K562 (cell line): ENCODE measurements at regions not wholly inside any gene's neighbourhood (a gene's known extent, or its start where the extent isn't known, plus 50 kb on each side); places are given as distances from the start of the nearest gene placed in this dataset.

Experiments used
- ATAC-seq: fragments of 200-7000 bp; cut with Tn5 transposase; 3 replicates; pipeline ENCODE4 v1.9.1; 2020; ENCODE audit warnings: moderate library complexity
- BruUV-seq: library from RNA; stranded (reverse); fragments of 400-500 nt; replicated peaks from 2 replicates; lab custom pipeline; 2021; lab: Mats Ljungman, UMichigan
- CTCF ChIA-PET: fragments of 300-600 bp; formaldehyde crosslinking; extraction: SDS; loops from one replicate; lab custom pipeline; 2021; ENCODE audit warnings: low intra/inter-chr PET ratio; lab: Yijun Ruan, JAX
- POLR2A ChIA-PET: fragments of 300-600, 350-650 bp; sonication (Branson Sonifier 250); formaldehyde crosslinking; extraction: SDS; loops from one replicate; lab custom pipeline; 2021; ENCODE audit warnings: antibody characterized with exemption, inconsistent platforms; lab: Yijun Ruan, JAX
- DNase-seq, 4 experiments: peaks; one replicate each; pipeline versions ENCODE4 v3.0.0 to v3.0.0-alpha.2; 2011 to 2018; ENCODE audit warnings: low spot score in 3 of 4, mixed read lengths in 3 of 4; ENCODE audit errors: extremely low read depth in 1 of 4
- FAIRE-seq: peaks from 2 replicates; lab custom pipeline; 2011; peaks lifted over from hg19 to GRCh38; lab: Jason Lieb, UNC
- H2AFZ ChIP-seq: 2 replicates; pipeline ENCODE4 v1.6.0; 2011; ENCODE audit warnings: low read depth, low read length, control low read depth, inconsistent platforms
- H3K27ac ChIP-seq: fragments of 200-600 bp; 3 replicates; pipeline ENCODE4 v1.8.0; 2011; ENCODE audit warnings: low read depth, mild to moderate bottlenecking, control low read depth, inconsistent platforms, low read length, moderate library complexity, mixed read lengths; ENCODE audit errors: extremely low read depth
- H3K27me3 ChIP-seq, 2 experiments: fragments of 300-600 bp in 1 of 2; 2 replicates in 1 of 2; 3 replicates in 1 of 2; pipeline versions ENCODE4 v1.6.0 to v1.8.0; 2011; ENCODE audit warnings: inconsistent platforms in 2 of 2, low read length in 2 of 2, mild to moderate bottlenecking in 1 of 2, mixed read lengths in 1 of 2, moderate library complexity in 1 of 2; ENCODE audit not compliant: control insufficient read depth in 2 of 2, insufficient read depth in 2 of 2
- H3K36me3 ChIP-seq: fragments of 300-600 bp; 3 replicates; pipeline ENCODE4 v1.8.0; 2011; ENCODE audit warnings: mild to moderate bottlenecking, low read length, inconsistent platforms; ENCODE audit not compliant: control insufficient read depth, insufficient read depth
- H3K4me1 ChIP-seq, 2 experiments: fragments of 200-600 bp in 1 of 2; replicated peaks in 1 of 2; 2 replicates in 1 of 2; 3 replicates in 1 of 2; pipeline versions ENCODE4 v1.5.1 to v1.8.0; 2011; ENCODE audit warnings: inconsistent platforms in 2 of 2, low read length in 2 of 2, mild to moderate bottlenecking in 1 of 2, mixed read lengths in 1 of 2, moderate library complexity in 1 of 2; ENCODE audit not compliant: control insufficient read depth in 2 of 2, insufficient read depth in 2 of 2
- H3K4me2 ChIP-seq: 2 replicates; pipeline ENCODE4 v1.6.1; 2011; ENCODE audit warnings: low read length, control low read depth, inconsistent platforms, mixed read lengths; ENCODE audit not compliant: insufficient read depth
- H3K4me3 ChIP-seq: fragments of 200-600 bp; sonication (generic), shearing (Covaris generic); 2 replicates; pipeline ENCODE4 v1.5.1; 2016; ENCODE audit warnings: control low read depth, inconsistent platforms
- H3K79me2 ChIP-seq: fragments of 200-600 bp; 3 replicates; pipeline ENCODE4 v1.8.0; 2011; ENCODE audit warnings: low read length, inconsistent platforms; ENCODE audit not compliant: control insufficient read depth, insufficient read depth
- H3K9ac ChIP-seq, 2 experiments: 2 replicates each; pipeline versions ENCODE4 v1.6.0 to v1.6.1; 2011; ENCODE audit warnings: low read depth in 2 of 2, low read length in 2 of 2, control low read depth in 1 of 2, inconsistent platforms in 1 of 2, mild to moderate bottlenecking in 1 of 2, mixed read lengths in 1 of 2; ENCODE audit not compliant: insufficient read depth in 1 of 2
- H3K9me1 ChIP-seq: one replicate; pipeline ENCODE4 v1.6.0; 2011; ENCODE audit warnings: inconsistent platforms, mild to moderate bottlenecking, low read length, moderate library complexity; ENCODE audit not compliant: control insufficient read depth, insufficient read depth
- H3K9me3 ChIP-seq: replicated peaks from 2 replicates; pipeline ENCODE4 v1.5.1; 2011; ENCODE audit warnings: low read depth, low read length, inconsistent platforms; ENCODE audit not compliant: control insufficient read depth, insufficient read depth
- H4K20me1 ChIP-seq: replicated peaks from 2 replicates; pipeline ENCODE4 v1.6.1; 2011; ENCODE audit warnings: low read length, inconsistent platforms, mixed read lengths; ENCODE audit not compliant: control insufficient read depth, insufficient read depth
- FOXK1 ChIP-seq: sonication (generic); formaldehyde crosslinking; IDR thresholded peaks from 2 replicates; pipeline ENCODE4 v1.8.0; 2022; ENCODE audit warnings: missing genetic modification reagents, mild to moderate bottlenecking, borderline replicate concordance
- RUNX1 ChIP-seq: sonication (generic); IDR thresholded peaks from 2 replicates; pipeline ENCODE4 v1.6.1; 2016; ENCODE audit warnings: antibody characterized with exemption, low read depth
- SMAD1 ChIP-seq: fragments of 150-350 bp; IDR thresholded peaks from 2 replicates; pipeline ENCODE4 v1.6.1; 2014; ENCODE audit warnings: low read length, low read depth; ENCODE audit not compliant: partially characterized antibody
- SMARCE1 ChIP-seq: fragments of 450-650 bp; IDR thresholded peaks from 2 replicates; pipeline ENCODE4 v1.7.1; 2016; ENCODE audit warnings: mild to moderate bottlenecking
- SNIP1 ChIP-seq: fragments of 450-650 bp; IDR thresholded peaks from 2 replicates; pipeline ENCODE4 v1.7.1; 2017; ENCODE audit warnings: low read depth, mild to moderate bottlenecking
- U2AF1 ChIP-seq: fragments of 200-400 bp; formaldehyde crosslinking; optimal IDR thresholded peaks from 2 replicates; pipeline ENCODE3; 2017; ENCODE audit warnings: mild to moderate bottlenecking, low read depth, low read length, moderate library complexity
- YBX1 ChIP-seq: fragments of 450-650 bp; IDR thresholded peaks from 2 replicates; pipeline ENCODE4 v1.7.1; 2016; ENCODE audit warnings: mild to moderate bottlenecking
- WGBS: fragments of 100-300 bp; shearing (Covaris generic); methylation state at CpG from one replicate; pipeline ENCODE4 v1.1.6; 2016; ENCODE audit warnings: low coverage, mixed read lengths; ENCODE audit not compliant: insufficient coverage; ENCODE audit errors: missing lambda C conversion rate; 5-methylcytosine and 5-hydroxymethylcytosine counted together
- in situ Hi-C: fragments of 300-500 bp; cut with MboI; formaldehyde crosslinking; loops from 4 replicates; pipeline ENCODE4 v1.15.0; 2018; ENCODE audit warnings: inconsistent platforms, mixed read lengths
- intact Hi-C: fragments of 100-400 bp; cut with micrococcal nuclease; formaldehyde crosslinking; loops from 2 replicates; pipeline ENCODE4 v1.14.2; 2022
- TF ChIP-seq, protein P1 (sequence below): sonication (generic); formaldehyde crosslinking; IDR thresholded peaks from 2 replicates; pipeline ENCODE4 v1.4.0; 2020; ENCODE audit warnings: mild to moderate bottlenecking, missing genetic modification reagents
- TF ChIP-seq, protein P2 (sequence below), 2 experiments: fragments of 450-650 bp; conservative IDR thresholded peaks; 2 replicates each; pipeline ENCODE4 v1.6.1; 2017; ENCODE audit warnings: mild to moderate bottlenecking in 2 of 2, moderate library complexity in 2 of 2
- TF ChIP-seq, protein P3 (sequence below), 2 experiments: fragments of 450-650 bp in 1 of 2; sonication (generic) in 1 of 2; formaldehyde crosslinking in 1 of 2; IDR thresholded peaks in 1 of 2; conservative IDR thresholded peaks in 1 of 2; 2 replicates each; pipeline versions ENCODE4 v1.6.1 to v1.8.1; 2016 to 2023; ENCODE audit warnings: mild to moderate bottlenecking in 2 of 2, moderate library complexity in 2 of 2, inconsistent platforms in 1 of 2, missing genetic modification reagents in 1 of 2
- TF ChIP-seq, protein P4 (sequence below): fragments of 450-650 bp; IDR thresholded peaks from 2 replicates; pipeline ENCODE4 v1.6.1; 2016; ENCODE audit warnings: antibody characterized with exemption
- TF ChIP-seq, protein P5 (sequence below): fragments of 250-450 bp; sonication (Bioruptor Pico); IDR thresholded peaks from 2 replicates; pipeline ENCODE4 v1.5.0; 2021; ENCODE audit warnings: mild to moderate bottlenecking, moderate library complexity

DNA sequence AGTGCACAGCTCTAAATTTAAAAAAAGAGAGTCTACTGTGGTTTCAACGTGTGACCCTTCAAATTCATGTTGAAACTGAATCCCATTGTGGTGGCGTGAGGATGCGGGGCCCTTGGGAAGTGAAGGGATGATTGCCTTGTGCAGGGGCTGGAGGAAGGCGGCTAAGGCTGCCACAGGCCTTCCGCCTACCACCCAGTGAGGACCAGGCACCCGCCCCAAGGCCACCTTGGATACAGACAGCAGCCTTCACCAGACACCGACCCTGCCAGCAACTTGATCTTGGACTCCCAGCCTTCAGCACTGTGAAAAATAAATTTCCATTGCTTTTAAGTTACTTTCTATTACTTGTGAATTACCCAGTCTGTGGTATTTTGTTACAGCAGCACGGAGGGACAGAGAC, 103.4 kb upstream of the TMEM18 start:
- DNase-seq (no peak), ATAC-seq (no peak), FAIRE-seq (no peak)
- H3K4me3 ChIP-seq, result no peak overlapping the region
- ChIA-PET CTCF (no interaction called here), POLR2A (interaction anchor here (0.8 to 1.0 kb wide), 2 partner anchors 13 to 16 kb away, joined by 3 read pairs; no protein-coding TSS in a partner anchor)
- no peaks in the 10 kb centered on the region for H3K79me2 ChIP-seq
- H3K27me3 ChIP-seq, result peaks cover 26 to 54% of the 10 kb centered on the region in 2 experiments
- intact Hi-C loops (no loop called here), in situ Hi-C loops (no loop called here)
- H3K9me3 ChIP-seq, result no peaks in the 10 kb centered on the region
- no peaks in the 10 kb centered on the region for H3K4me1 ChIP-seq
- no TSS peak for BruUV-seq
- no peak overlapping the region for H2AFZ ChIP-seq
- no peaks in the 10 kb centered on the region for H4K20me1 ChIP-seq
- H3K9ac ChIP-seq, result no peak overlapping the region
- H3K36me3 ChIP-seq, result no peaks in the 10 kb centered on the region
- WGBS, result 3% methylated on average over 6 of the region's 8 CpGs
- no peak overlapping the region for H3K4me2 ChIP-seq
- no peak overlapping the region for H3K27ac ChIP-seq
- H3K9me1 ChIP-seq, result no peaks in the 10 kb centered on the region
- TF ChIP-seq, protein P1, sequence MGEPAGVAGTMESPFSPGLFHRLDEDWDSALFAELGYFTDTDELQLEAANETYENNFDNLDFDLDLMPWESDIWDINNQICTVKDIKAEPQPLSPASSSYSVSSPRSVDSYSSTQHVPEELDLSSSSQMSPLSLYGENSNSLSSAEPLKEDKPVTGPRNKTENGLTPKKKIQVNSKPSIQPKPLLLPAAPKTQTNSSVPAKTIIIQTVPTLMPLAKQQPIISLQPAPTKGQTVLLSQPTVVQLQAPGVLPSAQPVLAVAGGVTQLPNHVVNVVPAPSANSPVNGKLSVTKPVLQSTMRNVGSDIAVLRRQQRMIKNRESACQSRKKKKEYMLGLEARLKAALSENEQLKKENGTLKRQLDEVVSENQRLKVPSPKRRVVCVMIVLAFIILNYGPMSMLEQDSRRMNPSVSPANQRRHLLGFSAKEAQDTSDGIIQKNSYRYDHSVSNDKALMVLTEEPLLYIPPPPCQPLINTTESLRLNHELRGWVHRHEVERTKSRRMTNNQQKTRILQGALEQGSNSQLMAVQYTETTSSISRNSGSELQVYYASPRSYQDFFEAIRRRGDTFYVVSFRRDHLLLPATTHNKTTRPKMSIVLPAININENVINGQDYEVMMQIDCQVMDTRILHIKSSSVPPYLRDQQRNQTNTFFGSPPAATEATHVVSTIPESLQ (CRISPR knock-in tag), result no peak
- TF ChIP-seq, protein P2, sequence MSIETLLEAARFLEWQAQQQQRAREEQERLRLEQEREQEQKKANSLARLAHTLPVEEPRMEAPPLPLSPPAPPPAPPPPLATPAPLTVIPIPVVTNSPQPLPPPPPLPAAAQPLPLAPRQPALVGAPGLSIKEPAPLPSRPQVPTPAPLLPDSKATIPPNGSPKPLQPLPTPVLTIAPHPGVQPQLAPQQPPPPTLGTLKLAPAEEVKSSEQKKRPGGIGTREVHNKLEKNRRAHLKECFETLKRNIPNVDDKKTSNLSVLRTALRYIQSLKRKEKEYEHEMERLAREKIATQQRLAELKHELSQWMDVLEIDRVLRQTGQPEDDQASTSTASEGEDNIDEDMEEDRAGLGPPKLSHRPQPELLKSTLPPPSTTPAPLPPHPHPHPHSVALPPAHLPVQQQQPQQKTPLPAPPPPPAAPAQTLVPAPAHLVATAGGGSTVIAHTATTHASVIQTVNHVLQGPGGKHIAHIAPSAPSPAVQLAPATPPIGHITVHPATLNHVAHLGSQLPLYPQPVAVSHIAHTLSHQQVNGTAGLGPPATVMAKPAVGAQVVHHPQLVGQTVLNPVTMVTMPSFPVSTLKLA (conservative IDR thresholded peaks at IDR 0.05), result no peak
- TF ChIP-seq SMAD1 (no peak), FOXK1 (CRISPR knock-in tag) (no peak), SMARCE1 (no peak), RUNX1 (no peak), YBX1 (no peak), U2AF1 (no peak), SNIP1 (no peak)
- TF ChIP-seq, protein P3, sequence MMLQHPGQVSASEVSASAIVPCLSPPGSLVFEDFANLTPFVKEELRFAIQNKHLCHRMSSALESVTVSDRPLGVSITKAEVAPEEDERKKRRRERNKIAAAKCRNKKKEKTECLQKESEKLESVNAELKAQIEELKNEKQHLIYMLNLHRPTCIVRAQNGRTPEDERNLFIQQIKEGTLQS (IDR thresholded peaks at IDR 0.05), result no peak
- TF ChIP-seq, protein P3 (CRISPR knock-in tag; conservative IDR thresholded peaks at IDR 0.05), result no peak
- TF ChIP-seq, protein P4, sequence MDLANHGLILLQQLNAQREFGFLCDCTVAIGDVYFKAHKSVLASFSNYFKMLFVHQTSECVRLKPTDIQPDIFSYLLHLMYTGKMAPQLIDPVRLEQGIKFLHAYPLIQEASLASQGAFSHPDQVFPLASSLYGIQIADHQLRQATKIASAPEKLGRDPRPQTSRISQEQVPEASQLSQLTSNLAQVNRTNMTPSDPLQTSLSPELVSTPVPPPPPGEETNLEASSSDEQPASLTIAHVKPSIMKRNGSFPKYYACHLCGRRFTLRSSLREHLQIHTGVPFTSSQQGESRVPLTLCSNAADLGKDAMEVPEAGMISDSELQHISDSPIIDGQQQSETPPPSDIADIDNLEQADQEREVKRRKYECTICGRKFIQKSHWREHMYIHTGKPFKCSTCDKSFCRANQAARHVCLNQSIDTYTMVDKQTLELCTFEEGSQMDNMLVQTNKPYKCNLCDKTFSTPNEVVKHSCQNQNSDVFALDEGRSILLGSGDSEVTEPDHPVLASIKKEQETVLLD, result no peak
- TF ChIP-seq, protein P5, sequence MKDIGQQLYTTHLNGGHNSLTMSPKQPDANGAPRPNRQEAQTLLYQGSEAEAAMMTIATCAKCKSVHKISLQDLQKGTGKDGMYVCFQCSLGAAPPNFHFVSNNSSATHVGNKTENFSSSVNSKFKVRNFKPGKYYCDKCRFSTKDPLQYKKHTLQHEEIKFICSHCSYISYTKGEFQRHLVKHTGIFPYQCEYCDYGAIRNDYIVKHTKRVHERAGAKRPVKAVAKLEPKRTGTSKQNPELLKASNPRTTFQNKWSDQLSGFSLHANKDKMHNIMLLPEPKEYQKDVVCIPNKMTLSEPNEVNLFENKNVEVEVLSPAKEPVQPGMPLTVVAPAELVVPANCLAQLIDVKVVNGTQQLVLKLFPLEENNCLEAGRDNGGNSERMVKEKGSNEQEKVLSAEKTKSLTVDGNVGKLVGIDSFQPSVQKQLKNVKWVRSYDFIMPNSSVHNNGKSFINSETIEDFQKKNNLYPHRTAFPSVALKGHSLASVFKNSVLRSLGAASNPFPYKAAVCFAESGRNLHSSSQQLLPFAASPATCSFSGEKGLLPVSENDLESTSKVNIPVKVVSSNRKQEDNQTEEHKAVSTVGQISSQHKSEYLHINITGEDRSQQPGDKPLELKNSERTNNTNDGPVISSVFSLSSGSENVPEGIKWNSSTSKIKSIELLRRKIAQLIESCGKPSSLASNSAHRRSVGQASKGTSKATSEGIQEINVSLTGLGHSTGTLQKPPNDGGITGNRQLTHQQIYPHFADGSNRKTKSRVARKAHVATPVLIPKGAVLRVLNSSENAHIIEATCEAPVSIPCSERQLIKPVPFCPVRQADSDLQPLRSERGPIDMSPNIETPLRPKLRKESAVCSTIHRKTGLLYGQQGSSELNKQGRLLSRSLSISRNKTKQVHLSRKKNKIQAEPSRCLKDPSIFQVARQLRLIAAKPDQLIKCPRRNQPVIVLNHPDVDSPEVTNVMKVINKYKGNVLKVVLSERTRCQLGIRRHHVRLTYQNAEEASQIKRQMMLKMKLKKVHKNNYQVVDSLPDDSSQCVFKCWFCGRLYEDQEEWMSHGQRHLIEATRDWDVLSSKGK (CRISPR knock-in tag), result no peak
